ENCODE measurements at regions not wholly inside any gene's neighbourhood (a gene's known extent, or its start where the extent isn't known, plus 50 kb on each side); places are given as distances from the start of the nearest gene placed in this dataset.

DNA sequence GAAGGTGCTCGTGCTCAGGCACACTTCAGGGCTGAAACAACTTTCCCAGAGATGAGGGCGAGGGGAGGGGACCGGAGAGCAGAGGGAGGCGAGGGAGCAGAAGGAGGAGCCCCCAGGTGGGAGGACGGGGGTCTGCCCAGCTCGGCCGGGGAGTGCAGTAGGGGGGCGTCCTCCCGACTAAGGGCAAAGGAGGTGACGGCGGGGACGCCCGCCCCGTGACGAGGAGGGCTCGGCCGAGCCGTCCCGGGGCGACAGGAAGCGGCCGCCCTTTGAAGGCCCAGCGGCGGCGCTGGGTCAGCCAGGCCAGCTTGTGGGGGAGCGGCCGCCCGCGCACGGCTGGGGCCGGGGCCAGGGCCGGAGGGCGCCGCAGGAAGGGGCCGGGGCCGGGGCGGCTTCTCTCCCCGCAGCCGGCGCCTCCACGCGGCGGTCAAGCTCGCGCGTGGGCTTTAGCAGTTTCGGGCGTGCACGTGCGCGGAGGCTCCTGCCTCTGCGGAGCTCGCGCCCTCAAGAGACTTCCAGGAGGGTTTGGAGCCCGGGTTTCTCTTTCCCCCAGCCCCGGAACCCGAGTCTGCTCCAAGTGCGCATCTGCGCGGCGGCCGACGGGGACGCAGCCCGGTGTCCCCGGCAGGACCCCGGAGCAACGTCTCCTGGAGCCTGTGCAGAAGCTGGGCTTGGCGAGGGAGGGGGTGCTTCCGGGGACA, 100.8 kb upstream of the SLC45A1 start:
- TF ChIP-seq ZC3H10 (CRISPR knock-in tag; IDR thresholded peaks at IDR 0.05) (no peak), RARB (CRISPR knock-in tag; IDR thresholded peaks at IDR 0.05) (no peak), BACH2 (CRISPR knock-in tag; IDR thresholded peaks at IDR 0.05; ENCODE audit: borderline replicate concordance) (no peak), SNAI2 (CRISPR knock-in tag; IDR thresholded peaks at IDR 0.05) (no peak), ARNTL (CRISPR knock-in tag; IDR thresholded peaks at IDR 0.05; ENCODE audit: borderline replicate concordance, low read depth) (no peak), ZNF70 (CRISPR knock-in tag; IDR thresholded peaks at IDR 0.05) (no peak), ZFP3 (CRISPR knock-in tag; IDR thresholded peaks at IDR 0.05) (no peak), ESRRG (CRISPR knock-in tag; IDR thresholded peaks at IDR 0.05) (no peak), TOX (CRISPR knock-in tag; IDR thresholded peaks at IDR 0.05; ENCODE audit: borderline replicate concordance) (no peak), ZFP30 (CRISPR knock-in tag; IDR thresholded peaks at IDR 0.05) (no peak)
- TF ChIP-seq, protein P1, sequence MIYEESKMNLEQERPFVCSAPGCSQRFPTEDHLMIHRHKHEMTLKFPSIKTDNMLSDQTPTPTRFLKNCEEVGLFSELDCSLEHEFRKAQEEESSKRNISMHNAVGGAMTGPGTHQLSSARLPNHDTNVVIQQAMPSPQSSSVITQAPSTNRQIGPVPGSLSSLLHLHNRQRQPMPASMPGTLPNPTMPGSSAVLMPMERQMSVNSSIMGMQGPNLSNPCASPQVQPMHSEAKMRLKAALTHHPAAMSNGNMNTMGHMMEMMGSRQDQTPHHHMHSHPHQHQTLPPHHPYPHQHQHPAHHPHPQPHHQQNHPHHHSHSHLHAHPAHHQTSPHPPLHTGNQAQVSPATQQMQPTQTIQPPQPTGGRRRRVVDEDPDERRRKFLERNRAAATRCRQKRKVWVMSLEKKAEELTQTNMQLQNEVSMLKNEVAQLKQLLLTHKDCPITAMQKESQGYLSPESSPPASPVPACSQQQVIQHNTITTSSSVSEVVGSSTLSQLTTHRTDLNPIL (CRISPR knock-in tag; IDR thresholded peaks at IDR 0.05; ENCODE audit: low read depth), result no peak
- TF ChIP-seq, protein P2, sequence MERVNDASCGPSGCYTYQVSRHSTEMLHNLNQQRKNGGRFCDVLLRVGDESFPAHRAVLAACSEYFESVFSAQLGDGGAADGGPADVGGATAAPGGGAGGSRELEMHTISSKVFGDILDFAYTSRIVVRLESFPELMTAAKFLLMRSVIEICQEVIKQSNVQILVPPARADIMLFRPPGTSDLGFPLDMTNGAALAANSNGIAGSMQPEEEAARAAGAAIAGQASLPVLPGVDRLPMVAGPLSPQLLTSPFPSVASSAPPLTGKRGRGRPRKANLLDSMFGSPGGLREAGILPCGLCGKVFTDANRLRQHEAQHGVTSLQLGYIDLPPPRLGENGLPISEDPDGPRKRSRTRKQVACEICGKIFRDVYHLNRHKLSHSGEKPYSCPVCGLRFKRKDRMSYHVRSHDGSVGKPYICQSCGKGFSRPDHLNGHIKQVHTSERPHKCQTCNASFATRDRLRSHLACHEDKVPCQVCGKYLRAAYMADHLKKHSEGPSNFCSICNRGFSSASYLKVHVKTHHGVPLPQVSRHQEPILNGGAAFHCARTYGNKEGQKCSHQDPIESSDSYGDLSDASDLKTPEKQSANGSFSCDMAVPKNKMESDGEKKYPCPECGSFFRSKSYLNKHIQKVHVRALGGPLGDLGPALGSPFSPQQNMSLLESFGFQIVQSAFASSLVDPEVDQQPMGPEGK (CRISPR knock-in tag; IDR thresholded peaks at IDR 0.05; ENCODE audit: borderline replicate concordance), result no peak
- TF ChIP-seq, protein P3, sequence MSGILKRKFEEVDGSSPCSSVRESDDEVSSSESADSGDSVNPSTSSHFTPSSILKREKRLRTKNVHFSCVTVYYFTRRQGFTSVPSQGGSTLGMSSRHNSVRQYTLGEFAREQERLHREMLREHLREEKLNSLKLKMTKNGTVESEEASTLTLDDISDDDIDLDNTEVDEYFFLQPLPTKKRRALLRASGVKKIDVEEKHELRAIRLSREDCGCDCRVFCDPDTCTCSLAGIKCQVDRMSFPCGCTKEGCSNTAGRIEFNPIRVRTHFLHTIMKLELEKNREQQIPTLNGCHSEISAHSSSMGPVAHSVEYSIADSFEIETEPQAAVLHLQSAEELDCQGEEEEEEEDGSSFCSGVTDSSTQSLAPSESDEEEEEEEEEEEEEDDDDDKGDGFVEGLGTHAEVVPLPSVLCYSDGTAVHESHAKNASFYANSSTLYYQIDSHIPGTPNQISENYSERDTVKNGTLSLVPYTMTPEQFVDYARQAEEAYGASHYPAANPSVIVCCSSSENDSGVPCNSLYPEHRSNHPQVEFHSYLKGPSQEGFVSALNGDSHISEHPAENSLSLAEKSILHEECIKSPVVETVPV (CRISPR knock-in tag; IDR thresholded peaks at IDR 0.05), result no peak
- no peak for ATAC-seq

DNA sequence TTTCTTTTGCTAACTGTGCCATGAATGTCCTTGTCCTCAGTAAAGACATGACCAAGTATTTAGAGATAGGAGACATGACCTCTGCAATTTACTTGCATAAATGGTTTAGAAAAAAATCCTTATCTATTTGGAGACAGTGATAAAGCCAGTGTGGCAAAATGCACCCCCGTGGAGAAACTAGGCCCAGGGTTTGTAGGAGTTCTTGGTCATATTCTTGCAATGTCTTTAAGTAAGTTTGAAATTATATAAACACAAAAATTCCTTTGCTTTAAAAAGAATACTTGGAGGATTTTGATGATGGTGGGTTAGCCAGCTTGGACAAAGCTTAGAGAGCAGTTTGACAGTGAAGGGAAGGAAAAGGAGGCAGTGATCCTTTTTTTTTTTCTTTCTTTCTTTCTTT, 101.9 kb upstream of the SLC45A1 start:
- ATAC-seq, result no peak
- TF ChIP-seq GLIS3 (CRISPR knock-in tag; IDR thresholded peaks at IDR 0.05) (no peak), TOX (CRISPR knock-in tag; IDR thresholded peaks at IDR 0.05; ENCODE audit: borderline replicate concordance) (no peak), ZFP3 (CRISPR knock-in tag; IDR thresholded peaks at IDR 0.05) (peak; percentile 78)
- TF ChIP-seq, protein P3 (CRISPR knock-in tag; IDR thresholded peaks at IDR 0.05), result no peak

DNA sequence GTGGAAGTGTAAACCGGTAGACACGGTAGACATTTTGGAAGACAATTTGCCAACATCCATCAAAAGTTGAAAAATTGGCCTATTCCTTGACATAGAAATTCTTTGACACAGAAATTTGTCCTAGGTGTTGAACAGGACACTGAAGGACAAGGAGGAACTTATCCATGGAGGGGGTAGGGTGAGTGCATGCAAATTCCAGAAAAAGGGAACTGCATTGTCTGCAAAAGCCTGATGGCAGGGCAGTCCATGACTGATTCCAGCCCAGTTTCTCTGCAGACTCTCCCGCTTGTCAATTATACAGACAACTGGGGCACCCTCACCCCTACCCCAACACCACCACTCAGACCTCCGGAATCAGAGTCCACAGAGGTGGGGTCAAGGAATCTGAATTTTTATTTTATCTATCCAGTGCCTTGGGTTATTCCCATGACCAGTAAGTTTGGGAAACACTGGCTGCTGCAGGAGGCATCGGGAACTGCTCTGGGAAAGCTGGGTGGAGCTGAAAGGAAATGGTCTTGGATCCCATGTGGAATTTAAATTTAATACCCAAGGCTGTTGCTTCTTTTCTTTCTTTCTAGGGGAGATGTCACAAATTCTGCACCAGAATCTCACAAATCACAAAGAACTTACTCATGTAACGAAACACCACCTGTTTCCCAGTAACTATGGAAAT, 103.3 kb upstream of the SLC45A1 start:
- no peak for ATAC-seq

DNA sequence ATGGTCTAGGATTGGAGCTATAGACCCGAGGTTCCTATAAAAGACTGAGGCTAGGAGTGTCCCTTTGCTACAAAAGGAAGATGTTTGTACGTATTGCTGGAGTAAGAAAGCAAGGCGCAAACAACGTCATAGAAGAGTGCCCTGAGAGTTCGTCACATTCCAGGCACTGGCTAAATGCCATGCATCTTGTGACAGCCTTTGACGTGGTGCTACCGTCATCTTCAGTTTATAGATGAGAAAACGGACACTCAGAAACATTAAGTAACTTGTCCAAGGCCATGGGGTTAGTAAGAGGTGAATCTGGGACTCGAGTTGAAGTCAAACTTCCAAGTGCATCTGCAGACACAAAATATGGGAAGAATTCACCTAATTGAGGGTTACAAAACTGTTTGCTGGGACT, 104.2 kb upstream of the SLC45A1 start:
- ATAC-seq, result no peak
- no peak for TF ChIP-seq ZNF565 (CRISPR knock-in tag; conservative IDR thresholded peaks at IDR 0.05; ENCODE audit: low read depth)
- TF ChIP-seq ZNF8 (CRISPR knock-in tag; IDR thresholded peaks at IDR 0.05), result no peak
- TF ChIP-seq, protein P2 (CRISPR knock-in tag; IDR thresholded peaks at IDR 0.05; ENCODE audit: borderline replicate concordance), result no peak
- TF ChIP-seq, protein P4, sequence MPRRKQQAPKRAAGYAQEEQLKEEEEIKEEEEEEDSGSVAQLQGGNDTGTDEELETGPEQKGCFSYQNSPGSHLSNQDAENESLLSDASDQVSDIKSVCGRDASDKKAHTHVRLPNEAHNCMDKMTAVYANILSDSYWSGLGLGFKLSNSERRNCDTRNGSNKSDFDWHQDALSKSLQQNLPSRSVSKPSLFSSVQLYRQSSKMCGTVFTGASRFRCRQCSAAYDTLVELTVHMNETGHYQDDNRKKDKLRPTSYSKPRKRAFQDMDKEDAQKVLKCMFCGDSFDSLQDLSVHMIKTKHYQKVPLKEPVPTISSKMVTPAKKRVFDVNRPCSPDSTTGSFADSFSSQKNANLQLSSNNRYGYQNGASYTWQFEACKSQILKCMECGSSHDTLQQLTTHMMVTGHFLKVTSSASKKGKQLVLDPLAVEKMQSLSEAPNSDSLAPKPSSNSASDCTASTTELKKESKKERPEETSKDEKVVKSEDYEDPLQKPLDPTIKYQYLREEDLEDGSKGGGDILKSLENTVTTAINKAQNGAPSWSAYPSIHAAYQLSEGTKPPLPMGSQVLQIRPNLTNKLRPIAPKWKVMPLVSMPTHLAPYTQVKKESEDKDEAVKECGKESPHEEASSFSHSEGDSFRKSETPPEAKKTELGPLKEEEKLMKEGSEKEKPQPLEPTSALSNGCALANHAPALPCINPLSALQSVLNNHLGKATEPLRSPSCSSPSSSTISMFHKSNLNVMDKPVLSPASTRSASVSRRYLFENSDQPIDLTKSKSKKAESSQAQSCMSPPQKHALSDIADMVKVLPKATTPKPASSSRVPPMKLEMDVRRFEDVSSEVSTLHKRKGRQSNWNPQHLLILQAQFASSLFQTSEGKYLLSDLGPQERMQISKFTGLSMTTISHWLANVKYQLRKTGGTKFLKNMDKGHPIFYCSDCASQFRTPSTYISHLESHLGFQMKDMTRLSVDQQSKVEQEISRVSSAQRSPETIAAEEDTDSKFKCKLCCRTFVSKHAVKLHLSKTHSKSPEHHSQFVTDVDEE (CRISPR knock-in tag; IDR thresholded peaks at IDR 0.05), result no peak
- no peak for TF ChIP-seq ZFP30 (CRISPR knock-in tag; IDR thresholded peaks at IDR 0.05)

More for the DNA sequence above, 103.3 kb upstream of the SLC45A1 start:
- TF ChIP-seq TCF4 (CRISPR knock-in tag; IDR thresholded peaks at IDR 0.05; ENCODE audit: borderline replicate concordance), result no peak
- TF ChIP-seq, protein P1 (CRISPR knock-in tag; IDR thresholded peaks at IDR 0.05; ENCODE audit: low read depth), result no peak
- no peak for TF ChIP-seq ZFP30 (CRISPR knock-in tag; IDR thresholded peaks at IDR 0.05)

Data from SK-N-SH treated with all-trans-retinoic acid at 6 μM for 48 hours (cell line).